GM12878 (cell line): ENCODE measurements at regions not wholly inside any gene's neighbourhood (a gene's known extent, or its start where the extent isn't known, plus 50 kb on each side); places are given as distances from the start of the nearest gene placed in this dataset.

Experiments
- ATAC-seq: fragments of 200-7000 bp; cut with Tn5 transposase; 3 replicates; pipeline ENCODE4 v1.9.1; 2020; ENCODE audit warnings: mild to moderate bottlenecking, moderate library complexity
- BruUV-seq: library from RNA; stranded (reverse); fragments of 400-500 nt; replicated peaks from 2 replicates; lab custom pipeline; 2021; lab: Mats Ljungman, UMichigan
- CTCF ChIA-PET: fragments of 300-600 bp; sonication (Branson Sonifier 250); formaldehyde crosslinking; extraction: SDS; loops from one replicate; lab custom pipeline; 2021; ENCODE audit warnings: inconsistent platforms; lab: Yijun Ruan, JAX
- POLR2A ChIA-PET: fragments of 350-600 bp; formaldehyde crosslinking; extraction: SDS; loops from one replicate; lab custom pipeline; 2021; ENCODE audit warnings: inconsistent platforms; lab: Charles Lee
- RAD21 ChIA-PET: fragments of 300-600 bp; sonication (Branson Sonifier 250); formaldehyde crosslinking; loops from one replicate; lab custom pipeline; 2023; ENCODE audit warnings: antibody characterized with exemption; ENCODE audit not compliant: unreplicated experiment; lab: Charles Lee
- SMC1A ChIA-PET: fragments of 300-600 bp; sonication (Branson Sonifier 250); formaldehyde crosslinking; loops from one replicate; lab custom pipeline; 2023; ENCODE audit not compliant: unreplicated experiment, uncharacterized antibody; lab: Charles Lee
- DNase-seq: peaks from one replicate; pipeline ENCODE4 v3.0.0-alpha.2; 2011; ENCODE audit warnings: low read depth, low spot score
- FAIRE-seq: peaks from 3 replicates; lab custom pipeline; 2011; peaks lifted over from hg19 to GRCh38; lab: Jason Lieb, UNC
- H2AFZ ChIP-seq: 2 replicates; pipeline ENCODE4 v1.6.0; 2011; ENCODE audit warnings: low read depth, low read length, control low read depth; ENCODE audit not compliant: control insufficient read depth
- H3K27ac ChIP-seq: 2 replicates; pipeline ENCODE4 v1.5.1; 2011; ENCODE audit warnings: control low read depth; ENCODE audit not compliant: control insufficient read depth, insufficient read depth
- H3K27me3 ChIP-seq, 2 experiments: replicated peaks in 1 of 2; 2 replicates each; pipeline versions ENCODE4 v1.6.0 to v1.6.1; 2011; ENCODE audit warnings: low read length in 1 of 2; ENCODE audit not compliant: control insufficient read depth in 2 of 2, insufficient read depth in 2 of 2
- H3K36me3 ChIP-seq, 2 experiments: 2 replicates each; pipeline ENCODE4 v1.5.1; 2011; ENCODE audit warnings: low read length in 1 of 2; ENCODE audit not compliant: control insufficient read depth in 2 of 2, insufficient read depth in 2 of 2
- H3K4me1 ChIP-seq: 2 replicates; pipeline ENCODE4 v1.6.1; 2011; ENCODE audit warnings: mild to moderate bottlenecking, low read length, moderate library complexity, mixed read lengths; ENCODE audit not compliant: control insufficient read depth, insufficient read depth
- H3K4me2 ChIP-seq: 2 replicates; pipeline ENCODE4 v1.6.0; 2011; ENCODE audit warnings: control low read depth; ENCODE audit not compliant: control insufficient read depth, insufficient read depth
- H3K4me3 ChIP-seq: fragments of 200-600 bp; sonication (generic); 2 replicates; pipeline ENCODE4 v1.5.1; 2016
- H3K79me2 ChIP-seq: 2 replicates; pipeline ENCODE4 v1.6.0; 2011; ENCODE audit warnings: low read length; ENCODE audit not compliant: control insufficient read depth, insufficient read depth
- H3K9ac ChIP-seq: 2 replicates; pipeline ENCODE4 v1.8.0; 2011; ENCODE audit warnings: low read length, control low read depth, mixed read lengths; ENCODE audit not compliant: control insufficient read depth, insufficient read depth
- H3K9me3 ChIP-seq: replicated peaks from 3 replicates; pipeline ENCODE4 v1.5.1; 2011; ENCODE audit warnings: mild to moderate bottlenecking, low read length; ENCODE audit not compliant: control insufficient read depth, insufficient read depth
- H4K20me1 ChIP-seq: 2 replicates; pipeline ENCODE4 v1.6.0; 2011; ENCODE audit not compliant: control insufficient read depth, insufficient read depth
- CHD4 ChIP-seq: fragments of 200-600 bp; sonication (generic); IDR thresholded peaks from 2 replicates; pipeline ENCODE4 v1.6.1; 2016; ENCODE audit warnings: mild to moderate bottlenecking
- EP300 ChIP-seq, 2 experiments: fragments of 150-350 bp in 1 of 2; IDR thresholded peaks; 2 replicates each; pipeline ENCODE4 v1.6.1; 2011 to 2012; ENCODE audit warnings: low read depth in 2 of 2, low read length in 2 of 2, borderline replicate concordance in 1 of 2, improper control_type of control experiment in 1 of 2, inconsistent platforms in 1 of 2; ENCODE audit not compliant: control insufficient read depth in 1 of 2
- ESRRA ChIP-seq: IDR thresholded peaks from 2 replicates; pipeline ENCODE4 v1.6.1; 2012; ENCODE audit warnings: mild to moderate bottlenecking, low read length, improper control_type of control experiment
- ETV6 ChIP-seq, 2 experiments: fragments of 450-650 bp in 1 of 2; IDR thresholded peaks in 1 of 2; conservative IDR thresholded peaks in 1 of 2; 2 replicates each; pipeline ENCODE4 v1.6.1; 2014; ENCODE audit warnings: antibody characterized with exemption in 1 of 2, borderline replicate concordance in 1 of 2, low read depth in 1 of 2, mild to moderate bottlenecking in 1 of 2, moderate library complexity in 1 of 2
- NFYB ChIP-seq: IDR thresholded peaks from 2 replicates; pipeline ENCODE4 v1.6.1; 2011; ENCODE audit warnings: low read depth, mild to moderate bottlenecking, low read length, improper control_type of control experiment, moderate library complexity; ENCODE audit not compliant: insufficient read depth
- NR2F1 ChIP-seq: fragments of 450-650 bp; conservative IDR thresholded peaks from 2 replicates; pipeline ENCODE4 v1.6.1; 2017; ENCODE audit warnings: mild to moderate bottlenecking
- POLR2AphosphoS2 ChIP-seq: IDR thresholded peaks from 2 replicates; pipeline ENCODE4 v1.6.1; 2011; ENCODE audit warnings: low read depth, mild to moderate bottlenecking, low read length, improper control_type of control experiment, moderate library complexity
- SP1 ChIP-seq: IDR thresholded peaks from one replicate; pipeline ENCODE4 v1.6.1; 2011; ENCODE audit warnings: low read depth, low read length
- WGBS: methylation state at CpG from one replicate; pipeline ENCODE4 v1.1.6; 2016; ENCODE audit warnings: low lambda C conversion rate; ENCODE audit not compliant: insufficient replicate concordance, insufficient coverage; ENCODE audit errors: missing lambda C conversion rate; 5-methylcytosine and 5-hydroxymethylcytosine counted together
- in situ Hi-C: fragments of 300-500 bp; cut with MboI; formaldehyde crosslinking; loops from 9 replicates; pipeline ENCODE4 v1.14.3; 2018; ENCODE audit warnings: mixed read lengths
- intact Hi-C: fragments of 100-400 bp; cut with micrococcal nuclease; formaldehyde crosslinking; loops from one replicate; pipeline ENCODE4 v1.14.2; 2022; ENCODE audit not compliant: unreplicated experiment
- TF ChIP-seq, protein P1 (sequence below): fragments of 450-650 bp; IDR thresholded peaks from 2 replicates; pipeline ENCODE4 v1.6.1; 2017; ENCODE audit warnings: mild to moderate bottlenecking
- TF ChIP-seq, protein P2 (sequence below): fragments of 450-650 bp; IDR thresholded peaks from 2 replicates; pipeline ENCODE4 v1.6.1; 2016; ENCODE audit warnings: mild to moderate bottlenecking
- TF ChIP-seq, protein P3 (sequence below): IDR thresholded peaks from 2 replicates; pipeline ENCODE4 v1.6.1; 2012; ENCODE audit warnings: low read depth, low read length, improper control_type of control experiment
- TF ChIP-seq, protein P4 (sequence below): fragments of 450-650 bp; IDR thresholded peaks from 2 replicates; pipeline ENCODE4 v1.6.1; 2014; ENCODE audit warnings: mild to moderate bottlenecking
- TF ChIP-seq, protein P5 (sequence below): fragments of 450-650 bp; formaldehyde crosslinking; IDR thresholded peaks from 2 replicates; pipeline ENCODE4 v1.5.0; 2022; ENCODE audit warnings: mild to moderate bottlenecking, missing genetic modification characterization

DNA sequence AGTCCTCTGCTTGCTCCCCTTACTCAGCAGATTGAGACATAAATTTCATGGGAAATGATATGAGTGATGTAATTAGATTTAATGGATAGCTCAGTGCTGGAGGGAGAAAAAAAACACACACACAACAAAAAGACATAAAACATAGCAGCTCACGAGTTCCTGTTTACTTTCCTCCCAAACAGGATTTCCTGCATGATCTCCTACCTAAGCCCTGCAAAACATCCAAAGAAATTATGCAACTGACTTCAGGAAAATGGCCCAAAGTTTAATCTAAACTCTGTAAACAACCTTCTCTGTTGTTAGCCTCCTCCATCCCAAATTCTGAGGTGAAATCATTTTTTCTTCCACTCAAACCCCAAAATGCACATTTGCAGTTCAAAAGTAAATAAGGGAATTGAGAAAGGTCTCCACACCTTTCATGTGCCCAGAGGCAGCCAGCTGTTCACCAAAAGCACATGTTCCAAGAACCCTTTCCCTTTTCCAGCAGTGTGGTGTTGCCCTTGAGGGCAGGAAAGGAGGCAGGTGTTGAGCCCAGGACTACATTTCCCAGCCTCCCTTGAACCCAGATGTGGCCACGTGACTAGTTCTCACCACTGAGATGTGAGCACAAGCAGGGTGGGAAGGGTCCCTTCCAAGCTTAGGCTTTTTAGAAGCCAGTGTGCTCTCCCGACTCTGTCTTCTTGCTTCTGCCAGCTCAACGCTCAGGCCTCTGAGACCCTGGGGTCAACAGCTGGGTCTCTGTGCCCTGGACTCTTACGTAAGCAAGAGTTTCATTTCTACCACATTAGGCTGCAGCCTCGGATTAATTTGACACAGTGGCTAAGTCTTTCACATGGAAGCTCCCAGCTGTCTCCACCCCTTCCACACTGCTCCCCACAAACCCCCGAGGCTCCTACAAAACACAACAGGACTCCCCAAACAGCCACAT lies 301.2 kb downstream of the CTTN start:
- no peak for DNase-seq
- H3K9me3 ChIP-seq = no peaks in the 10 kb centered on the region; the same call in 2 of the 3 replicates
- ChIA-PET SMC1A (interaction anchor here (0.6 kb wide), 1 partner anchor 13 kb away, joined by 3 read pairs; no protein-coding TSS in a partner anchor), RAD21 (no interaction called here), CTCF (no interaction called here), POLR2A (no interaction called here)
- no peak for FAIRE-seq
- no peaks in the 10 kb centered on the region for H3K36me3 ChIP-seq
- no TSS peak for BruUV-seq
- H3K27me3 ChIP-seq = no peaks in the 10 kb centered on the region
- no peak overlapping the region for H3K9ac ChIP-seq
- H2AFZ ChIP-seq = no peak overlapping the region
- no peaks in the 10 kb centered on the region for H3K79me2 ChIP-seq
- H3K4me2 ChIP-seq = no peak overlapping the region
- no peak overlapping the region for H3K4me3 ChIP-seq
- H3K4me1 ChIP-seq = no peaks in the 10 kb centered on the region
- WGBS = 25% methylated on average over 7 of the region's 7 CpGs
- intact Hi-C loops = no loop called here
- H3K27ac ChIP-seq = no peak overlapping the region
- ATAC-seq = peak; percentile 35; the same call in 1 of the 3 replicates
- in situ Hi-C loops = no loop called here
- H4K20me1 ChIP-seq = no peaks in the 10 kb centered on the region; the same call in 1 of the 2 replicates
- TF ChIP-seq, protein P1, sequence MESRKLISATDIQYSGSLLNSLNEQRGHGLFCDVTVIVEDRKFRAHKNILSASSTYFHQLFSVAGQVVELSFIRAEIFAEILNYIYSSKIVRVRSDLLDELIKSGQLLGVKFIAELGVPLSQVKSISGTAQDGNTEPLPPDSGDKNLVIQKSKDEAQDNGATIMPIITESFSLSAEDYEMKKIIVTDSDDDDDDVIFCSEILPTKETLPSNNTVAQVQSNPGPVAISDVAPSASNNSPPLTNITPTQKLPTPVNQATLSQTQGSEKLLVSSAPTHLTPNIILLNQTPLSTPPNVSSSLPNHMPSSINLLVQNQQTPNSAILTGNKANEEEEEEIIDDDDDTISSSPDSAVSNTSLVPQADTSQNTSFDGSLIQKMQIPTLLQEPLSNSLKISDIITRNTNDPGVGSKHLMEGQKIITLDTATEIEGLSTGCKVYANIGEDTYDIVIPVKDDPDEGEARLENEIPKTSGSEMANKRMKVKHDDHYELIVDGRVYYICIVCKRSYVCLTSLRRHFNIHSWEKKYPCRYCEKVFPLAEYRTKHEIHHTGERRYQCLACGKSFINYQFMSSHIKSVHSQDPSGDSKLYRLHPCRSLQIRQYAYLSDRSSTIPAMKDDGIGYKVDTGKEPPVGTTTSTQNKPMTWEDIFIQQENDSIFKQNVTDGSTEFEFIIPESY = no peak
- TF ChIP-seq EP300 (IDR thresholded peaks at IDR 0.05; ENCODE audit: borderline replicate concordance in 1 of 2, control insufficient read depth in 1 of 2, low read depth in 2 of 2, low read length in 2 of 2) (no peak), POLR2AphosphoS2 (no peak), ETV6 (conservative IDR thresholded peaks at IDR 0.05 in 1 of 2, IDR thresholded peaks at IDR 0.05 in 1 of 2; ENCODE audit: borderline replicate concordance in 1 of 2, low read depth in 1 of 2) (no peak), NFYB (peak; percentile 43; the same call in 1 of the 2 replicates), SP1 (no peak), NR2F1 (no peak), CHD4 (no peak), ESRRA (no peak)
- TF ChIP-seq, protein P2, sequence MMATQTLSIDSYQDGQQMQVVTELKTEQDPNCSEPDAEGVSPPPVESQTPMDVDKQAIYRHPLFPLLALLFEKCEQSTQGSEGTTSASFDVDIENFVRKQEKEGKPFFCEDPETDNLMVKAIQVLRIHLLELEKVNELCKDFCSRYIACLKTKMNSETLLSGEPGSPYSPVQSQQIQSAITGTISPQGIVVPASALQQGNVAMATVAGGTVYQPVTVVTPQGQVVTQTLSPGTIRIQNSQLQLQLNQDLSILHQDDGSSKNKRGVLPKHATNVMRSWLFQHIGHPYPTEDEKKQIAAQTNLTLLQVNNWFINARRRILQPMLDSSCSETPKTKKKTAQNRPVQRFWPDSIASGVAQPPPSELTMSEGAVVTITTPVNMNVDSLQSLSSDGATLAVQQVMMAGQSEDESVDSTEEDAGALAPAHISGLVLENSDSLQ = no peak
- TF ChIP-seq, protein P3, sequence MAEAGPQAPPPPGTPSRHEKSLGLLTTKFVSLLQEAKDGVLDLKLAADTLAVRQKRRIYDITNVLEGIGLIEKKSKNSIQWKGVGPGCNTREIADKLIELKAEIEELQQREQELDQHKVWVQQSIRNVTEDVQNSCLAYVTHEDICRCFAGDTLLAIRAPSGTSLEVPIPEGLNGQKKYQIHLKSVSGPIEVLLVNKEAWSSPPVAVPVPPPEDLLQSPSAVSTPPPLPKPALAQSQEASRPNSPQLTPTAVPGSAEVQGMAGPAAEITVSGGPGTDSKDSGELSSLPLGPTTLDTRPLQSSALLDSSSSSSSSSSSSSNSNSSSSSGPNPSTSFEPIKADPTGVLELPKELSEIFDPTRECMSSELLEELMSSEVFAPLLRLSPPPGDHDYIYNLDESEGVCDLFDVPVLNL = no peak
- TF ChIP-seq, protein P4, sequence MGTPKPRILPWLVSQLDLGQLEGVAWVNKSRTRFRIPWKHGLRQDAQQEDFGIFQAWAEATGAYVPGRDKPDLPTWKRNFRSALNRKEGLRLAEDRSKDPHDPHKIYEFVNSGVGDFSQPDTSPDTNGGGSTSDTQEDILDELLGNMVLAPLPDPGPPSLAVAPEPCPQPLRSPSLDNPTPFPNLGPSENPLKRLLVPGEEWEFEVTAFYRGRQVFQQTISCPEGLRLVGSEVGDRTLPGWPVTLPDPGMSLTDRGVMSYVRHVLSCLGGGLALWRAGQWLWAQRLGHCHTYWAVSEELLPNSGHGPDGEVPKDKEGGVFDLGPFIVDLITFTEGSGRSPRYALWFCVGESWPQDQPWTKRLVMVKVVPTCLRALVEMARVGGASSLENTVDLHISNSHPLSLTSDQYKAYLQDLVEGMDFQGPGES = no peak
- TF ChIP-seq, protein P5, sequence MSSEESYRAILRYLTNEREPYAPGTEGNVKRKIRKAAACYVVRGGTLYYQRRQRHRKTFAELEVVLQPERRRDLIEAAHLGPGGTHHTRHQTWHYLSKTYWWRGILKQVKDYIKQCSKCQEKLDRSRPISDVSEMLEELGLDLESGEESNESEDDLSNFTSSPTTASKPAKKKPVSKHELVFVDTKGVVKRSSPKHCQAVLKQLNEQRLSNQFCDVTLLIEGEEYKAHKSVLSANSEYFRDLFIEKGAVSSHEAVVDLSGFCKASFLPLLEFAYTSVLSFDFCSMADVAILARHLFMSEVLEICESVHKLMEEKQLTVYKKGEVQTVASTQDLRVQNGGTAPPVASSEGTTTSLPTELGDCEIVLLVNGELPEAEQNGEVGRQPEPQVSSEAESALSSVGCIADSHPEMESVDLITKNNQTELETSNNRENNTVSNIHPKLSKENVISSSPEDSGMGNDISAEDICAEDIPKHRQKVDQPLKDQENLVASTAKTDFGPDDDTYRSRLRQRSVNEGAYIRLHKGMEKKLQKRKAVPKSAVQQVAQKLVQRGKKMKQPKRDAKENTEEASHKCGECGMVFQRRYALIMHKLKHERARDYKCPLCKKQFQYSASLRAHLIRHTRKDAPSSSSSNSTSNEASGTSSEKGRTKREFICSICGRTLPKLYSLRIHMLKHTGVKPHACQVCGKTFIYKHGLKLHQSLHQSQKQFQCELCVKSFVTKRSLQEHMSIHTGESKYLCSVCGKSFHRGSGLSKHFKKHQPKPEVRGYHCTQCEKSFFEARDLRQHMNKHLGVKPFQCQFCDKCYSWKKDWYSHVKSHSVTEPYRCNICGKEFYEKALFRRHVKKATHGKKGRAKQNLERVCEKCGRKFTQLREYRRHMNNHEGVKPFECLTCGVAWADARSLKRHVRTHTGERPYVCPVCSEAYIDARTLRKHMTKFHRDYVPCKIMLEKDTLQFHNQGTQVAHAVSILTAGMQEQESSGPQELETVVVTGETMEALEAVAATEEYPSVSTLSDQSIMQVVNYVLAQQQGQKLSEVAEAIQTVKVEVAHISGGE (CRISPR knock-in tag) = no peak
